CD14-positive monocyte (primary cell): ENCODE measurements at regions not wholly inside any gene's neighbourhood (a gene's known extent, or its start where the extent isn't known, plus 50 kb on each side); places are given as distances from the start of the nearest gene placed in this dataset.

Experiments
- DNase-seq, 3 donors: peaks; one replicate each; pipeline ENCODE4 v3.0.0-alpha.2; 2011 to 2022
- H2AFZ ChIP-seq: 2 replicates; pipeline ENCODE4 v1.6.0; 2012; ENCODE audit warnings: mild to moderate bottlenecking, low read depth, low read length, inconsistent platforms; ENCODE audit not compliant: insufficient read depth, poor library complexity, severe bottlenecking
- H3K27ac ChIP-seq, 2 donors: 1 replicate in 1 of 2; 2 replicates in 1 of 2; pipeline ENCODE4 v1.5.1; 2012 to 2013; ENCODE audit warnings: low read length in 2 of 2, control low read depth in 1 of 2, inconsistent platforms in 1 of 2, low read depth in 1 of 2, mild to moderate bottlenecking in 1 of 2
- H3K27me3 ChIP-seq, 2 donors: one replicate each; pipeline versions ENCODE4 v1.6.0 to v1.6.1; 2011 to 2013; ENCODE audit warnings: low read length in 2 of 2; ENCODE audit not compliant: control insufficient read depth in 2 of 2, insufficient read depth in 2 of 2
- H3K36me3 ChIP-seq, 2 donors: replicated peaks in 1 of 2; 1 replicate in 1 of 2; 2 replicates in 1 of 2; pipeline versions ENCODE4 v1.5.1 to v1.6.1; 2012 to 2013; ENCODE audit warnings: low read length in 2 of 2, control low read depth in 1 of 2, inconsistent platforms in 1 of 2, mild to moderate bottlenecking in 1 of 2; ENCODE audit not compliant: insufficient read depth in 2 of 2, control insufficient read depth in 1 of 2
- H3K4me1 ChIP-seq, 2 donors: 1 replicate in 1 of 2; 2 replicates in 1 of 2; pipeline versions ENCODE4 v1.5.1 to v1.6.1; 2012 to 2013; ENCODE audit warnings: low read length in 2 of 2, control low read depth in 1 of 2, inconsistent platforms in 1 of 2, mild to moderate bottlenecking in 1 of 2, moderate library complexity in 1 of 2; ENCODE audit not compliant: insufficient read depth in 2 of 2, control insufficient read depth in 1 of 2
- H3K4me2 ChIP-seq: replicated peaks from 2 replicates; pipeline ENCODE3; 2012; ENCODE audit warnings: low read length, moderate library complexity, mild to moderate bottlenecking; ENCODE audit not compliant: poor library complexity, severe bottlenecking; ENCODE audit errors: extremely low read depth
- H3K4me3 ChIP-seq, 3 experiments: fragments of 200-600 bp in 1 of 3; sonication (generic) in 1 of 3; replicated peaks in 1 of 3; 1 replicate in 2 of 3; 2 replicates in 1 of 3; pipeline ENCODE4 v1.5.1; 2011 to 2013; ENCODE audit warnings: low read length in 3 of 3, mild to moderate bottlenecking in 3 of 3, control low read depth in 2 of 3, low read depth in 2 of 3, inconsistent platforms in 1 of 3, moderate library complexity in 1 of 3
- H3K79me2 ChIP-seq: 2 replicates; pipeline ENCODE4 v1.6.0; 2012; ENCODE audit warnings: mild to moderate bottlenecking, control low read depth, inconsistent platforms, low read length, moderate library complexity; ENCODE audit not compliant: insufficient read depth
- H3K9ac ChIP-seq: 2 replicates; pipeline ENCODE4 v1.6.0; 2017; ENCODE audit warnings: low read length, mild to moderate bottlenecking; ENCODE audit not compliant: insufficient read depth, poor library complexity, severe bottlenecking
- H3K9me3 ChIP-seq, 2 donors: replicated peaks in 1 of 2; 1 replicate in 1 of 2; 2 replicates in 1 of 2; pipeline versions ENCODE4 v1.5.1 to v1.6.1; 2012 to 2013; ENCODE audit warnings: low read length in 2 of 2, control low read depth in 1 of 2; ENCODE audit not compliant: control insufficient read depth in 1 of 2, insufficient read depth in 1 of 2
- H4K20me1 ChIP-seq: 2 replicates; pipeline ENCODE4 v1.6.0; 2012; ENCODE audit warnings: mild to moderate bottlenecking, low read length, control low read depth, moderate library complexity; ENCODE audit not compliant: insufficient read depth
- H3K27ac Mint-ChIP-seq, 7 donors: one replicate each; pipeline ENCODE4 v1.8.0; 2020; ENCODE audit warnings: mild to moderate bottlenecking in 7 of 7, mixed read lengths in 7 of 7, moderate library complexity in 6 of 7, inconsistent platforms in 2 of 7
- H3K27me3 Mint-ChIP-seq, 3 donors: one replicate each; pipeline ENCODE4 v1.8.0; 2021 to 2022; ENCODE audit warnings: low read depth in 3 of 3, mild to moderate bottlenecking in 3 of 3, mixed read lengths in 3 of 3, moderate library complexity in 3 of 3, inconsistent platforms in 1 of 3
- H3K36me3 Mint-ChIP-seq, 2 donors: one replicate each; pipeline ENCODE4 v1.8.0; 2020; ENCODE audit warnings: mixed read lengths in 2 of 2, inconsistent platforms in 1 of 2, mild to moderate bottlenecking in 1 of 2
- H3K4me1 Mint-ChIP-seq: one replicate; pipeline ENCODE4 v1.8.0; 2020; ENCODE audit warnings: mild to moderate bottlenecking, mixed read lengths
- H3K4me3 Mint-ChIP-seq, 2 donors: one replicate each; pipeline ENCODE4 v1.8.0; 2020; ENCODE audit warnings: mild to moderate bottlenecking in 2 of 2, mixed read lengths in 2 of 2, moderate library complexity in 1 of 2
- H3K9me3 Mint-ChIP-seq, 7 donors: one replicate each; pipeline ENCODE4 v1.8.0; 2020 to 2022; ENCODE audit warnings: mixed read lengths in 7 of 7, mild to moderate bottlenecking in 6 of 7, moderate library complexity in 6 of 7, inconsistent platforms in 2 of 7
- CTCF ChIP-seq: fragments of 200-600 bp; IDR thresholded peaks from one replicate; pipeline ENCODE4 v1.8.0; 2022; ENCODE audit warnings: antibody characterized with exemption, mild to moderate bottlenecking
- WGBS: methylation state at CpG from one replicate; pipeline ENCODE4 v1.1.5; 2013; ENCODE audit warnings: missing lambda C conversion rate; ENCODE audit not compliant: insufficient coverage; 5-methylcytosine and 5-hydroxymethylcytosine counted together
- intact Hi-C, 2 donors: fragments of 100-400 bp; cut with micrococcal nuclease; formaldehyde crosslinking; loops; one replicate each; pipeline versions ENCODE4 v1.15.0 to v1.15.1; 2023

- H3K4me1 ChIP-seq = no peaks in the 10 kb centered on the region
- peaks cover 0 to 1% (median 0%) of the 10 kb centered on the region in 3 donors for H3K27me3 Mint-ChIP-seq
- H3K27me3 ChIP-seq = no peaks in the 10 kb centered on the region
- H3K4me2 ChIP-seq = no peak overlapping the region
- H3K27ac Mint-ChIP-seq = no peak overlapping the region
- H2AFZ ChIP-seq = no peak overlapping the region
- no peak for DNase-seq
- no peaks in the 10 kb centered on the region for H4K20me1 ChIP-seq
- no peak for TF ChIP-seq CTCF
- no peaks in the 10 kb centered on the region for H3K79me2 ChIP-seq
- no peak overlapping the region for H3K9ac ChIP-seq
- no peak overlapping the region for H3K4me3 ChIP-seq
- H3K9me3 Mint-ChIP-seq = no peaks in the 10 kb centered on the region
- no peak overlapping the region for H3K4me3 Mint-ChIP-seq
- H3K9me3 ChIP-seq = no peaks in the 10 kb centered on the region
- no peaks in the 10 kb centered on the region for H3K36me3 Mint-ChIP-seq
- intact Hi-C loops = no loop called here
- no peaks in the 10 kb centered on the region for H3K4me1 Mint-ChIP-seq
- H3K27ac ChIP-seq = no peak overlapping the region
- H3K36me3 ChIP-seq = no peaks in the 10 kb centered on the region
Observed at GRCh38 chr5:51983161-51983560, 599.9 kb downstream of the ISL1 start.

- intact Hi-C loops = no loop called here
- no peaks in the 10 kb centered on the region for H3K27me3 Mint-ChIP-seq
- Histone ChIP-seq H3K9ac (no peak overlapping the region), H3K4me2 (no peak overlapping the region), H3K9me3 (no peaks in the 10 kb centered on the region), H3K4me3 (no peak overlapping the region), H3K27ac (no peak overlapping the region), H3K79me2 (no peaks in the 10 kb centered on the region), H3K36me3 (no peaks in the 10 kb centered on the region), H3K27me3 (no peaks in the 10 kb centered on the region), H4K20me1 (no peaks in the 10 kb centered on the region), H3K4me1 (no peaks in the 10 kb centered on the region), H2AFZ (no peak overlapping the region)
- H3K4me3 Mint-ChIP-seq = no peak overlapping the region
- 73% methylated on average over 2 of the region's 3 CpGs for WGBS
- no peaks in the 10 kb centered on the region for H3K4me1 Mint-ChIP-seq
- no peaks in the 10 kb centered on the region for H3K36me3 Mint-ChIP-seq
- H3K27ac Mint-ChIP-seq = no peak overlapping the region
- H3K9me3 Mint-ChIP-seq = peaks cover 0 to 2% (median 0%) of the 10 kb centered on the region in 7 donors
- TF ChIP-seq CTCF = no peak
- DNase-seq = no peak
Observed at GRCh38 chr5:51986733-51987132, 603.5 kb downstream of the ISL1 start.
